HCT116 (cell line): ENCODE measurements at regions not wholly inside any gene's neighbourhood (a gene's known extent, or its start where the extent isn't known, plus 50 kb on each side); places are given as distances from the start of the nearest gene placed in this dataset.
A peak's percentile ranks its signal among the peaks of the same experiment; 100 is the strongest.

Experiments
- ATAC-seq: fragments of 200-7000 bp; cut with Tn5 transposase; 2 replicates; pipeline ENCODE4 v1.9.1; 2020; ENCODE audit warnings: mild to moderate bottlenecking, moderate library complexity
- BruUV-seq: library from RNA; stranded (reverse); fragments of 400-500 nt; replicated peaks from 2 replicates; lab custom pipeline; 2021; lab: Mats Ljungman, UMichigan
- CTCF ChIA-PET: fragments of 300-600 bp; sonication (Branson Sonifier 250); formaldehyde crosslinking; loops from one replicate; lab custom pipeline; 2021; ENCODE audit warnings: antibody characterized with exemption; lab: Charles Lee
- POLR2A ChIA-PET: fragments of 300-600, 350-600 bp; sonication (Branson Sonifier 250); formaldehyde crosslinking; loops from one replicate; lab custom pipeline; 2021; ENCODE audit warnings: antibody characterized with exemption; lab: Charles Lee
- RAD21 ChIA-PET, 2 experiments: fragments of 300-600 bp; sonication (Branson Sonifier 250); formaldehyde crosslinking; loops; one replicate each; lab custom pipeline; 2023; ENCODE audit warnings: low total read pairs in 2 of 2; ENCODE audit not compliant: uncharacterized antibody in 2 of 2, unreplicated experiment in 2 of 2, low non-redundant PET in 1 of 2; lab: Charles Lee
- DNase-seq: peaks from one replicate; pipeline ENCODE4 v3.0.0-alpha.2; 2010; ENCODE audit warnings: low read depth, low spot score
- H2AFZ ChIP-seq: fragments of 200-600 bp; shearing (Covaris generic), sonication (generic); 2 replicates; pipeline ENCODE4 v1.6.1; 2017; ENCODE audit warnings: low read depth, mixed run types, mixed read lengths, antibody characterized with exemption, low read length; ENCODE audit not compliant: poor library complexity, severe bottlenecking
- H3K27ac ChIP-seq: 2 replicates; pipeline ENCODE4 v1.5.1; 2012; ENCODE audit warnings: low read depth, low read length
- H3K27me3 ChIP-seq: fragments of 200-600 bp; sonication (generic); 2 replicates; pipeline ENCODE4 v1.6.1; 2016; ENCODE audit warnings: mixed run types, low read length, mixed read lengths; ENCODE audit not compliant: insufficient read depth
- H3K36me3 ChIP-seq, 2 experiments: fragments of 200-500 bp in 1 of 2; fragments of 200-600 bp in 1 of 2; sonication (Bioruptor generic) in 1 of 2; sonication (generic) in 1 of 2; 2 replicates each; pipeline versions ENCODE4 v1.5.1 to v1.6.1; 2014 to 2016; ENCODE audit warnings: low read length in 2 of 2, inconsistent platforms in 1 of 2, mixed read lengths in 1 of 2, mixed run types in 1 of 2; ENCODE audit not compliant: insufficient read depth in 2 of 2, control insufficient read depth in 1 of 2
- H3K4me1 ChIP-seq, 2 experiments: fragments of 200-600 bp in 1 of 2; sonication (generic) in 1 of 2; 2 replicates each; pipeline versions ENCODE4 v1.5.1 to v1.6.1; 2012 to 2017; ENCODE audit warnings: low read length in 2 of 2, inconsistent platforms in 1 of 2, mild to moderate bottlenecking in 1 of 2, mixed read lengths in 1 of 2, mixed run types in 1 of 2, moderate library complexity in 1 of 2; ENCODE audit not compliant: insufficient read depth in 2 of 2, control insufficient read depth in 1 of 2
- H3K4me2 ChIP-seq: fragments of 200-600 bp; sonication (generic); 2 replicates; pipeline ENCODE4 v1.6.1; 2017; ENCODE audit warnings: mixed run types, low read length, mixed read lengths
- H3K4me3 ChIP-seq, 2 experiments: fragments of 200-600 bp in 1 of 2; sonication (generic) in 1 of 2; replicated peaks in 1 of 2; 2 replicates each; pipeline ENCODE4 v1.5.1; 2011 to 2016; ENCODE audit warnings: low read length in 2 of 2, control low read depth in 1 of 2, low read depth in 1 of 2, mild to moderate bottlenecking in 1 of 2, mixed read lengths in 1 of 2, mixed run types in 1 of 2
- H3K79me2 ChIP-seq: fragments of 200-600 bp; sonication (generic); 2 replicates; pipeline ENCODE4 v1.6.1; 2017; ENCODE audit warnings: mild to moderate bottlenecking, mixed run types, low read length, moderate library complexity, mixed read lengths; ENCODE audit not compliant: insufficient read depth
- H3K9ac ChIP-seq: fragments of 200-600 bp; sonication (generic); 2 replicates; pipeline ENCODE4 v1.6.1; 2016; ENCODE audit warnings: low read length, mixed read lengths
- H3K9me2 ChIP-seq: fragments of 200-600 bp; sonication (generic), shearing (Covaris generic); 2 replicates; pipeline ENCODE4 v1.6.1; 2017; ENCODE audit warnings: mixed run types, mild to moderate bottlenecking, moderate library complexity; ENCODE audit not compliant: insufficient read depth
- H3K9me3 ChIP-seq, 2 experiments: fragments of 200-500 bp in 1 of 2; fragments of 200-600 bp in 1 of 2; sonication (Bioruptor generic) in 1 of 2; sonication (generic) in 1 of 2; 2 replicates each; pipeline ENCODE4 v1.6.1; 2014 to 2017; ENCODE audit warnings: low read length in 2 of 2, mixed read lengths in 2 of 2, inconsistent platforms in 1 of 2, low read depth in 1 of 2, mild to moderate bottlenecking in 1 of 2, mixed run types in 1 of 2, moderate library complexity in 1 of 2; ENCODE audit not compliant: control insufficient read depth in 1 of 2, insufficient read depth in 1 of 2
- H4K20me1 ChIP-seq: fragments of 200-600 bp; sonication (generic), shearing (Covaris generic); 2 replicates; pipeline ENCODE4 v1.6.1; 2017; ENCODE audit warnings: mixed run types, mild to moderate bottlenecking, moderate library complexity; ENCODE audit not compliant: insufficient read depth
- CBX3 ChIP-seq: IDR thresholded peaks from 2 replicates; pipeline ENCODE4 v1.6.1; 2012; ENCODE audit warnings: low read depth
- EGR1 ChIP-seq: IDR thresholded peaks from 2 replicates; pipeline ENCODE4 v1.6.1; 2012; ENCODE audit warnings: low read depth
- EZH2 ChIP-seq: fragments of 200-600 bp; sonication (generic); IDR thresholded peaks from 2 replicates; pipeline ENCODE4 v1.6.1; 2017; ENCODE audit warnings: antibody characterized with exemption, mixed run types
- EZH2phosphoT487 ChIP-seq: fragments of 200-600 bp; IDR thresholded peaks from 2 replicates; pipeline ENCODE4 v1.6.1; 2018; ENCODE audit warnings: antibody characterized with exemption, borderline replicate concordance
- JUND ChIP-seq: IDR thresholded peaks from 2 replicates; pipeline ENCODE4 v1.6.1; 2012
- POLR2AphosphoS5 ChIP-seq: IDR thresholded peaks from 2 replicates; pipeline ENCODE4 v1.6.1; 2011; ENCODE audit warnings: mild to moderate bottlenecking, low read depth, low read length, moderate library complexity
- RAD21 ChIP-seq: IDR thresholded peaks from 2 replicates; pipeline ENCODE4 v1.6.1; 2012; ENCODE audit warnings: low read depth, mild to moderate bottlenecking
- SIN3A ChIP-seq: IDR thresholded peaks from 2 replicates; pipeline ENCODE4 v1.6.1; 2012; ENCODE audit warnings: low read depth
- SP1 ChIP-seq: IDR thresholded peaks from 2 replicates; pipeline ENCODE4 v1.6.1; 2012; ENCODE audit warnings: low read depth
- SRF ChIP-seq: IDR thresholded peaks from 2 replicates; pipeline ENCODE4 v1.6.1; 2012; ENCODE audit warnings: low read depth
- TCF7L2 ChIP-seq: IDR thresholded peaks from 2 replicates; pipeline ENCODE4 v1.7.0; 2011; ENCODE audit warnings: borderline replicate concordance, inconsistent platforms; ENCODE audit not compliant: insufficient read depth, insufficient read length; ENCODE audit errors: extremely low read depth
- ZNF274 ChIP-seq: fragments of 200-500 bp; sonication (Bioruptor generic); IDR thresholded peaks from 2 replicates; pipeline ENCODE4 v1.6.1; 2014; ENCODE audit warnings: mild to moderate bottlenecking, low read depth, low read length, inconsistent platforms
- intact Hi-C: fragments of 100-400 bp; cut with micrococcal nuclease; formaldehyde crosslinking; loops from 2 replicates; pipeline ENCODE4 v1.10.0; 2022
- TF ChIP-seq, protein P1 (sequence below): IDR thresholded peaks from 2 replicates; pipeline ENCODE4 v1.6.1; 2012; ENCODE audit warnings: low read depth
- TF ChIP-seq, protein P2 (sequence below), 3 experiments: fragments of 200-600 bp in 1 of 3; sonication (generic) in 1 of 3; IDR thresholded peaks in 2 of 3; conservative IDR thresholded peaks in 1 of 3; 2 replicates each; pipeline ENCODE4 v1.5.1; 2012 to 2017; ENCODE audit warnings: low read depth in 2 of 3, low read length in 2 of 3, antibody characterized with exemption in 1 of 3, borderline replicate concordance in 1 of 3, control low read depth in 1 of 3, mild to moderate bottlenecking in 1 of 3, mixed read lengths in 1 of 3, mixed run types in 1 of 3, moderate library complexity in 1 of 3; ENCODE audit not compliant: insufficient read depth in 1 of 3

- TF ChIP-seq EGR1: no peak
- TF ChIP-seq EZH2phosphoT487: no peak
- TF ChIP-seq RAD21: no peak
- TF ChIP-seq, protein P1, sequence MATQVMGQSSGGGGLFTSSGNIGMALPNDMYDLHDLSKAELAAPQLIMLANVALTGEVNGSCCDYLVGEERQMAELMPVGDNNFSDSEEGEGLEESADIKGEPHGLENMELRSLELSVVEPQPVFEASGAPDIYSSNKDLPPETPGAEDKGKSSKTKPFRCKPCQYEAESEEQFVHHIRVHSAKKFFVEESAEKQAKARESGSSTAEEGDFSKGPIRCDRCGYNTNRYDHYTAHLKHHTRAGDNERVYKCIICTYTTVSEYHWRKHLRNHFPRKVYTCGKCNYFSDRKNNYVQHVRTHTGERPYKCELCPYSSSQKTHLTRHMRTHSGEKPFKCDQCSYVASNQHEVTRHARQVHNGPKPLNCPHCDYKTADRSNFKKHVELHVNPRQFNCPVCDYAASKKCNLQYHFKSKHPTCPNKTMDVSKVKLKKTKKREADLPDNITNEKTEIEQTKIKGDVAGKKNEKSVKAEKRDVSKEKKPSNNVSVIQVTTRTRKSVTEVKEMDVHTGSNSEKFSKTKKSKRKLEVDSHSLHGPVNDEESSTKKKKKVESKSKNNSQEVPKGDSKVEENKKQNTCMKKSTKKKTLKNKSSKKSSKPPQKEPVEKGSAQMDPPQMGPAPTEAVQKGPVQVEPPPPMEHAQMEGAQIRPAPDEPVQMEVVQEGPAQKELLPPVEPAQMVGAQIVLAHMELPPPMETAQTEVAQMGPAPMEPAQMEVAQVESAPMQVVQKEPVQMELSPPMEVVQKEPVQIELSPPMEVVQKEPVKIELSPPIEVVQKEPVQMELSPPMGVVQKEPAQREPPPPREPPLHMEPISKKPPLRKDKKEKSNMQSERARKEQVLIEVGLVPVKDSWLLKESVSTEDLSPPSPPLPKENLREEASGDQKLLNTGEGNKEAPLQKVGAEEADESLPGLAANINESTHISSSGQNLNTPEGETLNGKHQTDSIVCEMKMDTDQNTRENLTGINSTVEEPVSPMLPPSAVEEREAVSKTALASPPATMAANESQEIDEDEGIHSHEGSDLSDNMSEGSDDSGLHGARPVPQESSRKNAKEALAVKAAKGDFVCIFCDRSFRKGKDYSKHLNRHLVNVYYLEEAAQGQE: no peak
Observed at GRCh38 chr3:110165753-110166152, 828.4 kb upstream of the DPPA4 start (continued).

DNA sequence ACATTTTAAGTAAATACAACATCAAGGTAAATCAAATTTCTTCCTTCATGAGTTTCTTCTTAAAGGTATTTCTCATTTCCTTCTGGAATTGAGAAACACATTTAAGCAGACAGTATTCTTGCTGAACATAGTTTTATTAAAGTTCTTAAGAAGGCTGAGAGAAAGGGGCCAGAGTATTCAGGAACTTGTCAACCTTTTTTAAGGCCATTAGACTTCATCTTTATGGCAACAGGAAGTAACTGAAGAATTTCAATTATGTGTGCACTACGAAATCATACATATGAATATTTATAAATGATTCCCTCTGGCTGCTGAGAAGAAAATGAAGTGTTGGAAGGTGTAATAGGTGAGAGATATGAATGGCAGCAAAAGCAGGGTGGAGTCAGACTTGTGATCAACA, 829.4 kb upstream of the DPPA4 start:
- Histone ChIP-seq H3K79me2 (no peaks in the 10 kb centered on the region), H2AFZ (peak overlapping the region; percentile 45), H3K27me3 (no peaks in the 10 kb centered on the region), H3K4me2 (no peak overlapping the region), H3K36me3 (no peaks in the 10 kb centered on the region), H3K9me3 (no peaks in the 10 kb centered on the region), H3K27ac (no peak overlapping the region), H3K9ac (no peak overlapping the region), H4K20me1 (no peaks in the 10 kb centered on the region), H3K9me2 (no peaks in the 10 kb centered on the region), H3K4me3 (no peak overlapping the region), H3K4me1 (no peaks in the 10 kb centered on the region)
- no peak for DNase-seq
- CTCF ChIA-PET: no interaction called here
- no TSS peak for BruUV-seq
- intact Hi-C loops: no loop called here
- no peak for ATAC-seq
- TF ChIP-seq JUND (no peak), SIN3A (no peak), EZH2phosphoT487 (no peak), EGR1 (no peak), CBX3 (no peak), ZNF274 (no peak), SP1 (no peak), EZH2 (no peak), SRF (no peak), TCF7L2 (no peak), POLR2AphosphoS5 (no peak)
- TF ChIP-seq, protein P2, sequence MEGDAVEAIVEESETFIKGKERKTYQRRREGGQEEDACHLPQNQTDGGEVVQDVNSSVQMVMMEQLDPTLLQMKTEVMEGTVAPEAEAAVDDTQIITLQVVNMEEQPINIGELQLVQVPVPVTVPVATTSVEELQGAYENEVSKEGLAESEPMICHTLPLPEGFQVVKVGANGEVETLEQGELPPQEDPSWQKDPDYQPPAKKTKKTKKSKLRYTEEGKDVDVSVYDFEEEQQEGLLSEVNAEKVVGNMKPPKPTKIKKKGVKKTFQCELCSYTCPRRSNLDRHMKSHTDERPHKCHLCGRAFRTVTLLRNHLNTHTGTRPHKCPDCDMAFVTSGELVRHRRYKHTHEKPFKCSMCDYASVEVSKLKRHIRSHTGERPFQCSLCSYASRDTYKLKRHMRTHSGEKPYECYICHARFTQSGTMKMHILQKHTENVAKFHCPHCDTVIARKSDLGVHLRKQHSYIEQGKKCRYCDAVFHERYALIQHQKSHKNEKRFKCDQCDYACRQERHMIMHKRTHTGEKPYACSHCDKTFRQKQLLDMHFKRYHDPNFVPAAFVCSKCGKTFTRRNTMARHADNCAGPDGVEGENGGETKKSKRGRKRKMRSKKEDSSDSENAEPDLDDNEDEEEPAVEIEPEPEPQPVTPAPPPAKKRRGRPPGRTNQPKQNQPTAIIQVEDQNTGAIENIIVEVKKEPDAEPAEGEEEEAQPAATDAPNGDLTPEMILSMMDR (IDR thresholded peaks at IDR 0.05 in 2 of 3, conservative IDR thresholded peaks at IDR 0.05 in 1 of 3; ENCODE audit: borderline replicate concordance in 1 of 3, insufficient read depth in 1 of 3, low read depth in 2 of 3, low read length in 2 of 3): no peak
- TF ChIP-seq, protein P1: no peak
- POLR2A ChIA-PET: no interaction called here
- RAD21 ChIA-PET: no interaction called here
